IMR-90 (cell line): ENCODE measurements at regions not wholly inside any gene's neighbourhood (a gene's known extent, or its start where the extent isn't known, plus 50 kb on each side); places are given as distances from the start of the nearest gene placed in this dataset.

ENCODE experiments used
- ATAC-seq: fragments of 200-7000 bp; cut with Tn5 transposase; 2 replicates; pipeline ENCODE4 v1.9.1; 2020; ENCODE audit warnings: low read depth, mild to moderate bottlenecking, moderate library complexity
- BruUV-seq: library from RNA; stranded (reverse); fragments of 400-500 nt; replicated peaks from 2 replicates; lab custom pipeline; 2021; lab: Mats Ljungman, UMichigan
- CTCF ChIA-PET: fragments of 300-600 bp; formaldehyde crosslinking; extraction: SDS; loops from one replicate; lab custom pipeline; 2021; ENCODE audit warnings: antibody characterized with exemption; lab: Yijun Ruan, JAX
- POLR2A ChIA-PET: fragments of 300-600 bp; sonication (Branson Sonifier 250); formaldehyde crosslinking; loops from one replicate; lab custom pipeline; 2022; ENCODE audit warnings: antibody characterized with exemption; ENCODE audit not compliant: unreplicated experiment; lab: Charles Lee
- DNase-seq: peaks from one replicate; pipeline ENCODE4 v3.0.0; 2013
- H2AFZ ChIP-seq: replicated peaks from 2 replicates; pipeline ENCODE3; 2013; ENCODE audit warnings: low read length, mild to moderate bottlenecking; ENCODE audit not compliant: poor library complexity
- H2AK5ac ChIP-seq: 2 replicates; pipeline ENCODE4 v1.6.1; 2013; ENCODE audit warnings: low read depth, low read length, inconsistent platforms
- H2AK9ac ChIP-seq: replicated peaks from 2 replicates; pipeline ENCODE3; 2013; ENCODE audit warnings: mild to moderate bottlenecking, low read depth, low read length, moderate library complexity; ENCODE audit not compliant: poor library complexity
- H2BK120ac ChIP-seq: 2 replicates; pipeline ENCODE4 v1.6.1; 2013; ENCODE audit warnings: low read depth, low read length, inconsistent platforms
- H2BK15ac ChIP-seq: 3 replicates; pipeline ENCODE4 v1.6.1; 2013; ENCODE audit warnings: low read depth, low read length, inconsistent platforms
- H2BK20ac ChIP-seq: 2 replicates; pipeline ENCODE4 v1.6.1; 2013; ENCODE audit warnings: low read depth, mild to moderate bottlenecking, inconsistent platforms, low read length, moderate library complexity
- H2BK5ac ChIP-seq: 2 replicates; pipeline ENCODE4 v1.6.1; 2013; ENCODE audit warnings: mild to moderate bottlenecking, low read depth, low read length, inconsistent platforms; ENCODE audit not compliant: poor library complexity, severe bottlenecking
- H3K14ac ChIP-seq: replicated peaks from 2 replicates; pipeline ENCODE4 v1.6.1; 2013; ENCODE audit warnings: low read depth, low read length, inconsistent platforms
- H3K18ac ChIP-seq: 2 replicates; pipeline ENCODE4 v1.6.1; 2013; ENCODE audit warnings: low read depth, low read length, control low read depth
- H3K23ac ChIP-seq: 2 replicates; pipeline ENCODE4 v1.6.1; 2013; ENCODE audit warnings: low read depth, low read length, inconsistent platforms
- H3K27ac ChIP-seq: 2 replicates; pipeline ENCODE4 v1.5.1; 2013; ENCODE audit warnings: mild to moderate bottlenecking, control low read depth, low read length; ENCODE audit not compliant: insufficient read depth
- H3K27me3 ChIP-seq: 2 replicates; pipeline ENCODE4 v1.6.1; 2013; ENCODE audit warnings: low read length; ENCODE audit not compliant: control insufficient read depth, insufficient read depth
- H3K36me3 ChIP-seq: 2 replicates; pipeline ENCODE4 v1.6.1; 2013; ENCODE audit warnings: low read length, mixed read lengths; ENCODE audit not compliant: control insufficient read depth, insufficient read depth
- H3K4ac ChIP-seq: 2 replicates; pipeline ENCODE4 v1.6.1; 2013; ENCODE audit warnings: low read depth, low read length, inconsistent platforms
- H3K4me1 ChIP-seq: 2 replicates; pipeline ENCODE4 v1.6.1; 2013; ENCODE audit warnings: low read length, mixed read lengths; ENCODE audit not compliant: control insufficient read depth, insufficient read depth
- H3K4me2 ChIP-seq: 2 replicates; pipeline ENCODE4 v1.6.1; 2013; ENCODE audit warnings: low read depth, mild to moderate bottlenecking, control low read depth, low read length, moderate library complexity
- H3K4me3 ChIP-seq: 2 replicates; pipeline ENCODE4 v1.5.1; 2013; ENCODE audit warnings: low read depth, mild to moderate bottlenecking, control low read depth, low read length, moderate library complexity; ENCODE audit not compliant: insufficient read depth
- H3K56ac ChIP-seq: 2 replicates; pipeline ENCODE4 v1.6.1; 2013; ENCODE audit warnings: low read length, inconsistent platforms; ENCODE audit not compliant: insufficient read depth; ENCODE audit errors: extremely low read depth
- H3K79me1 ChIP-seq, 2 experiments: 2 replicates each; pipeline ENCODE4 v1.6.1; 2013; ENCODE audit warnings: low read length in 2 of 2, inconsistent platforms in 1 of 2, low read depth in 1 of 2
- H3K9ac ChIP-seq: 2 replicates; pipeline ENCODE4 v1.6.1; 2013; ENCODE audit warnings: low read depth, low read length, control low read depth
- H3K9me1 ChIP-seq: 2 replicates; pipeline ENCODE4 v1.6.1; 2013; ENCODE audit warnings: low read length, inconsistent platforms; ENCODE audit not compliant: insufficient read depth
- H3K9me3 ChIP-seq: 2 replicates; pipeline ENCODE4 v1.6.1; 2013; ENCODE audit warnings: low read length; ENCODE audit not compliant: control insufficient read depth, insufficient read depth
- H4K20me1 ChIP-seq: 2 replicates; pipeline ENCODE4 v1.6.1; 2013; ENCODE audit warnings: low read length, inconsistent platforms; ENCODE audit not compliant: insufficient read depth
- H4K5ac ChIP-seq: 2 replicates; pipeline ENCODE4 v1.6.1; 2013; ENCODE audit warnings: mild to moderate bottlenecking, low read depth, low read length, control low read depth
- H4K8ac ChIP-seq, 2 experiments: 2 replicates each; pipeline ENCODE4 v1.6.1; 2013; ENCODE audit warnings: low read depth in 2 of 2, low read length in 2 of 2, control low read depth in 1 of 2, inconsistent platforms in 1 of 2
- H4K91ac ChIP-seq: 2 replicates; pipeline ENCODE4 v1.6.1; 2013; ENCODE audit warnings: low read depth, low read length, inconsistent platforms; ENCODE audit not compliant: insufficient read depth
- CEBPB ChIP-seq: IDR thresholded peaks from 2 replicates; pipeline ENCODE4 v1.6.1; 2012; ENCODE audit warnings: low read depth, low read length, improper control_type of control experiment
- CHD1 ChIP-seq: IDR thresholded peaks from 2 replicates; pipeline ENCODE4 v1.6.1; 2012; ENCODE audit warnings: low read depth, low read length, improper control_type of control experiment
- CTCF ChIP-seq: conservative IDR thresholded peaks from 2 replicates; pipeline ENCODE4 v1.5.1; 2012; ENCODE audit warnings: mild to moderate bottlenecking, low read depth, low read length, improper control_type of control experiment
- FOS ChIP-seq: fragments of 150-350 bp; IDR thresholded peaks from 2 replicates; pipeline ENCODE4 v1.6.1; 2016; ENCODE audit warnings: low read depth, low read length
- MAFK ChIP-seq: IDR thresholded peaks from 2 replicates; pipeline ENCODE4 v1.6.1; 2012; ENCODE audit warnings: low read depth, low read length, improper control_type of control experiment
- MAZ ChIP-seq: IDR thresholded peaks from 2 replicates; pipeline ENCODE4 v1.6.1; 2012; ENCODE audit warnings: low read depth, mild to moderate bottlenecking, low read length, improper control_type of control experiment, moderate library complexity, borderline replicate concordance
- MXI1 ChIP-seq: IDR thresholded peaks from 2 replicates; pipeline ENCODE4 v1.6.1; 2012; ENCODE audit warnings: low read depth, mild to moderate bottlenecking, low read length, moderate library complexity, borderline replicate concordance
- NFE2L2 ChIP-seq: fragments of 150-350 bp; IDR thresholded peaks from 2 replicates; pipeline ENCODE4 v1.6.1; 2016; ENCODE audit warnings: low read depth, mild to moderate bottlenecking, low read length
- POLR2A ChIP-seq: IDR thresholded peaks from 2 replicates; pipeline ENCODE4 v1.6.1; 2012; ENCODE audit warnings: mild to moderate bottlenecking, low read depth, low read length
- RAD21 ChIP-seq: IDR thresholded peaks from 2 replicates; pipeline ENCODE4 v1.6.1; 2012; ENCODE audit warnings: low read length, improper control_type of control experiment
- RCOR1 ChIP-seq: IDR thresholded peaks from 2 replicates; pipeline ENCODE4 v1.6.1; 2012; ENCODE audit warnings: mild to moderate bottlenecking, low read length, improper control_type of control experiment; ENCODE audit not compliant: insufficient replicate concordance
- RFX5 ChIP-seq: IDR thresholded peaks from 2 replicates; pipeline ENCODE4 v1.8.0; 2012; ENCODE audit warnings: low read depth, mild to moderate bottlenecking, low read length, moderate library complexity
- WGBS, 2 experiments: methylation state at CpG; one replicate each; pipeline versions ENCODE4 v1.1.5 to v1.1.7; 2013; ENCODE audit warnings: missing lambda C conversion rate in 2 of 2; ENCODE audit not compliant: insufficient read length in 1 of 2; ENCODE audit errors: extremely low coverage in 2 of 2; 5-methylcytosine and 5-hydroxymethylcytosine counted together
- dilution Hi-C: fragments of 300-500 bp; cut with HindIII; formaldehyde crosslinking; loops from one replicate; pipeline ENCODE4 v1.14.3; 2018; ENCODE audit warnings: low sequenced_read_pairs; ENCODE audit not compliant: unreplicated experiment
- in situ Hi-C: fragments of 300-500 bp; cut with MboI; formaldehyde crosslinking; loops from 3 replicates; pipeline ENCODE4 v1.14.3; 2019; ENCODE audit warnings: low sequenced_read_pairs, inconsistent platforms, mixed read lengths
- intact Hi-C: fragments of 100-400 bp; cut with micrococcal nuclease; formaldehyde crosslinking; loops from 2 replicates; pipeline ENCODE4 v1.10.0; 2022
- TF ChIP-seq, protein P1 (sequence below): fragments of 150-350 bp; IDR thresholded peaks from 2 replicates; pipeline ENCODE4 v1.6.1; 2016; ENCODE audit warnings: low read depth, mild to moderate bottlenecking, low read length, moderate library complexity, borderline replicate concordance

DNA sequence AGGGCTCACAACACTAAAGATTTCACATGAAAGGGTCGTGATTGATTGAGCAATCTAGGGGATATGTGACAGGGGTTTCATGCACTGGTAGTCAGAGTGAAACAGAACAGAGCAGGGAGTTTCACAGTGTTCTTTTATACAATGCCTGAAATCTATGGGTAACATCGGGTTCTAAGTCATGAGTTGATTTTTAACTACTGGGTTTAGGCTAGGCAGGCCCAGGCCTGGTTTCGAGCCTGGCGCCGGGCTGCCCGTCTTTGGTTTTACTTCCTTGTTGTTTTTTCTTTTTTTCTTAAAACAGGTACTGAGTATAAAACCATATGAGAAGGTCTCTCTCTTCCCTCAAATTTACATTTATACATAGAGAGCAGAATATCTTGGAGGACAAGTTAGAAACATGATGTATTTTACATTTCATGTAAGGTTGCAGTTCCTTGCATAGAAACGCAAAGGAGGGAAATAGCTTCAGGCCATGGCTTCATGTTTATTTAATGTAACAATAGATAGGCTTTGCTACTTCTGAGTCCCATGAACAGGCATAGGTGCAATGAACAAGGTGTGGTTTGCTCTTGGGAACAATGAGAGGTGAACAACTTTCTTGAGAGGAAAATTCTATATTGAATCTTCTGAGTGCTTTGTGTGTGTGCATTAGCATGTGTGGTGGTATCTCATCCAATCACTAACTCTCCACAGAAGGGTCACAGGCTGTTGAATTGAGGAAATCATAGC lies 128.9 kb upstream of the RXFP2 start:
- Histone ChIP-seq H3K23ac (no peak overlapping the region), H3K27ac (no peak overlapping the region), H2BK15ac (no peak overlapping the region), H2BK120ac (no peak overlapping the region), H3K4ac (no peak overlapping the region), H3K9me1 (no peaks in the 10 kb centered on the region), H3K4me3 (no peak overlapping the region), H4K8ac (no peak overlapping the region), H3K36me3 (no peaks in the 10 kb centered on the region), H2AK9ac (no peak overlapping the region), H2BK5ac (no peak overlapping the region), H3K56ac (no peak overlapping the region), H3K18ac (no peak overlapping the region), H3K9ac (no peak overlapping the region), H3K14ac (no peak overlapping the region), H4K20me1 (no peaks in the 10 kb centered on the region), H2BK20ac (no peak overlapping the region), H3K79me1 (no peaks in the 10 kb centered on the region), H4K5ac (no peak overlapping the region), H2AFZ (no peak overlapping the region), H2AK5ac (no peak overlapping the region), H3K9me3 (no peaks in the 10 kb centered on the region), H3K4me2 (no peak overlapping the region), H4K91ac (no peak overlapping the region), H3K4me1 (no peaks in the 10 kb centered on the region), H3K27me3 (no peaks in the 10 kb centered on the region)
- ChIA-PET CTCF (no interaction called here), POLR2A (no interaction called here)
- no TSS peak for BruUV-seq
- no CpG with 5 or more reads among the region's 7 CpGs for WGBS, 2 experiments
- in situ Hi-C loops, result no loop called here
- TF ChIP-seq CTCF (no peak), MAZ (no peak), RCOR1 (no peak), MAFK (no peak), RAD21 (no peak), MXI1 (no peak), FOS (no peak), NFE2L2 (no peak), RFX5 (no peak), CHD1 (no peak), POLR2A (no peak), CEBPB (no peak)
- TF ChIP-seq, protein P1, sequence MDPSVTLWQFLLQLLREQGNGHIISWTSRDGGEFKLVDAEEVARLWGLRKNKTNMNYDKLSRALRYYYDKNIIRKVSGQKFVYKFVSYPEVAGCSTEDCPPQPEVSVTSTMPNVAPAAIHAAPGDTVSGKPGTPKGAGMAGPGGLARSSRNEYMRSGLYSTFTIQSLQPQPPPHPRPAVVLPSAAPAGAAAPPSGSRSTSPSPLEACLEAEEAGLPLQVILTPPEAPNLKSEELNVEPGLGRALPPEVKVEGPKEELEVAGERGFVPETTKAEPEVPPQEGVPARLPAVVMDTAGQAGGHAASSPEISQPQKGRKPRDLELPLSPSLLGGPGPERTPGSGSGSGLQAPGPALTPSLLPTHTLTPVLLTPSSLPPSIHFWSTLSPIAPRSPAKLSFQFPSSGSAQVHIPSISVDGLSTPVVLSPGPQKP, result no peak
- intact Hi-C loops, result no loop called here
- ATAC-seq (no peak), DNase-seq (no peak)
- dilution Hi-C loops, result no loop called here
